IMR-90 (cell line): ENCODE measurements at regions not wholly inside any gene's neighbourhood (a gene's known extent, or its start where the extent isn't known, plus 50 kb on each side); places are given as distances from the start of the nearest gene placed in this dataset.
A peak's percentile ranks its signal among the peaks of the same experiment; 100 is the strongest.

Experiments used
- ATAC-seq: fragments of 200-7000 bp; cut with Tn5 transposase; 2 replicates; pipeline ENCODE4 v1.9.1; 2020; ENCODE audit warnings: low read depth, mild to moderate bottlenecking, moderate library complexity
- BruUV-seq: library from RNA; stranded (reverse); fragments of 400-500 nt; replicated peaks from 2 replicates; lab custom pipeline; 2021; lab: Mats Ljungman, UMichigan
- CTCF ChIA-PET: fragments of 300-600 bp; formaldehyde crosslinking; extraction: SDS; loops from one replicate; lab custom pipeline; 2021; ENCODE audit warnings: antibody characterized with exemption; lab: Yijun Ruan, JAX
- POLR2A ChIA-PET: fragments of 300-600 bp; sonication (Branson Sonifier 250); formaldehyde crosslinking; loops from one replicate; lab custom pipeline; 2022; ENCODE audit warnings: antibody characterized with exemption; ENCODE audit not compliant: unreplicated experiment; lab: Charles Lee
- DNase-seq: peaks from one replicate; pipeline ENCODE4 v3.0.0; 2013
- H2AFZ ChIP-seq: replicated peaks from 2 replicates; pipeline ENCODE3; 2013; ENCODE audit warnings: low read length, mild to moderate bottlenecking; ENCODE audit not compliant: poor library complexity
- H2AK5ac ChIP-seq: 2 replicates; pipeline ENCODE4 v1.6.1; 2013; ENCODE audit warnings: low read depth, low read length, inconsistent platforms
- H2AK9ac ChIP-seq: replicated peaks from 2 replicates; pipeline ENCODE3; 2013; ENCODE audit warnings: mild to moderate bottlenecking, low read depth, low read length, moderate library complexity; ENCODE audit not compliant: poor library complexity
- H2BK120ac ChIP-seq: 2 replicates; pipeline ENCODE4 v1.6.1; 2013; ENCODE audit warnings: low read depth, low read length, inconsistent platforms
- H2BK15ac ChIP-seq: 3 replicates; pipeline ENCODE4 v1.6.1; 2013; ENCODE audit warnings: low read depth, low read length, inconsistent platforms
- H2BK20ac ChIP-seq: 2 replicates; pipeline ENCODE4 v1.6.1; 2013; ENCODE audit warnings: low read depth, mild to moderate bottlenecking, inconsistent platforms, low read length, moderate library complexity
- H2BK5ac ChIP-seq: 2 replicates; pipeline ENCODE4 v1.6.1; 2013; ENCODE audit warnings: mild to moderate bottlenecking, low read depth, low read length, inconsistent platforms; ENCODE audit not compliant: poor library complexity, severe bottlenecking
- H3K14ac ChIP-seq: replicated peaks from 2 replicates; pipeline ENCODE4 v1.6.1; 2013; ENCODE audit warnings: low read depth, low read length, inconsistent platforms
- H3K18ac ChIP-seq: 2 replicates; pipeline ENCODE4 v1.6.1; 2013; ENCODE audit warnings: low read depth, low read length, control low read depth
- H3K23ac ChIP-seq: 2 replicates; pipeline ENCODE4 v1.6.1; 2013; ENCODE audit warnings: low read depth, low read length, inconsistent platforms
- H3K27ac ChIP-seq: 2 replicates; pipeline ENCODE4 v1.5.1; 2013; ENCODE audit warnings: mild to moderate bottlenecking, control low read depth, low read length; ENCODE audit not compliant: insufficient read depth
- H3K27me3 ChIP-seq: 2 replicates; pipeline ENCODE4 v1.6.1; 2013; ENCODE audit warnings: low read length; ENCODE audit not compliant: control insufficient read depth, insufficient read depth
- H3K36me3 ChIP-seq: 2 replicates; pipeline ENCODE4 v1.6.1; 2013; ENCODE audit warnings: low read length, mixed read lengths; ENCODE audit not compliant: control insufficient read depth, insufficient read depth
- H3K4ac ChIP-seq: 2 replicates; pipeline ENCODE4 v1.6.1; 2013; ENCODE audit warnings: low read depth, low read length, inconsistent platforms
- H3K4me1 ChIP-seq: 2 replicates; pipeline ENCODE4 v1.6.1; 2013; ENCODE audit warnings: low read length, mixed read lengths; ENCODE audit not compliant: control insufficient read depth, insufficient read depth
- H3K4me2 ChIP-seq: 2 replicates; pipeline ENCODE4 v1.6.1; 2013; ENCODE audit warnings: low read depth, mild to moderate bottlenecking, control low read depth, low read length, moderate library complexity
- H3K4me3 ChIP-seq: 2 replicates; pipeline ENCODE4 v1.5.1; 2013; ENCODE audit warnings: low read depth, mild to moderate bottlenecking, control low read depth, low read length, moderate library complexity; ENCODE audit not compliant: insufficient read depth
- H3K56ac ChIP-seq: 2 replicates; pipeline ENCODE4 v1.6.1; 2013; ENCODE audit warnings: low read length, inconsistent platforms; ENCODE audit not compliant: insufficient read depth; ENCODE audit errors: extremely low read depth
- H3K79me1 ChIP-seq, 2 experiments: 2 replicates each; pipeline ENCODE4 v1.6.1; 2013; ENCODE audit warnings: low read length in 2 of 2, inconsistent platforms in 1 of 2, low read depth in 1 of 2
- H3K9ac ChIP-seq: 2 replicates; pipeline ENCODE4 v1.6.1; 2013; ENCODE audit warnings: low read depth, low read length, control low read depth
- H3K9me1 ChIP-seq: 2 replicates; pipeline ENCODE4 v1.6.1; 2013; ENCODE audit warnings: low read length, inconsistent platforms; ENCODE audit not compliant: insufficient read depth
- H3K9me3 ChIP-seq: 2 replicates; pipeline ENCODE4 v1.6.1; 2013; ENCODE audit warnings: low read length; ENCODE audit not compliant: control insufficient read depth, insufficient read depth
- H4K20me1 ChIP-seq: 2 replicates; pipeline ENCODE4 v1.6.1; 2013; ENCODE audit warnings: low read length, inconsistent platforms; ENCODE audit not compliant: insufficient read depth
- H4K5ac ChIP-seq: 2 replicates; pipeline ENCODE4 v1.6.1; 2013; ENCODE audit warnings: mild to moderate bottlenecking, low read depth, low read length, control low read depth
- H4K8ac ChIP-seq, 2 experiments: 2 replicates each; pipeline ENCODE4 v1.6.1; 2013; ENCODE audit warnings: low read depth in 2 of 2, low read length in 2 of 2, control low read depth in 1 of 2, inconsistent platforms in 1 of 2
- H4K91ac ChIP-seq: 2 replicates; pipeline ENCODE4 v1.6.1; 2013; ENCODE audit warnings: low read depth, low read length, inconsistent platforms; ENCODE audit not compliant: insufficient read depth
- CEBPB ChIP-seq: IDR thresholded peaks from 2 replicates; pipeline ENCODE4 v1.6.1; 2012; ENCODE audit warnings: low read depth, low read length, improper control_type of control experiment
- CTCF ChIP-seq: conservative IDR thresholded peaks from 2 replicates; pipeline ENCODE4 v1.5.1; 2012; ENCODE audit warnings: mild to moderate bottlenecking, low read depth, low read length, improper control_type of control experiment
- ELK1 ChIP-seq: fragments of 150-350 bp; IDR thresholded peaks from 2 replicates; pipeline ENCODE4 v1.6.1; 2016; ENCODE audit warnings: low read depth, mild to moderate bottlenecking, low read length, moderate library complexity, borderline replicate concordance
- MAFK ChIP-seq: IDR thresholded peaks from 2 replicates; pipeline ENCODE4 v1.6.1; 2012; ENCODE audit warnings: low read depth, low read length, improper control_type of control experiment
- MXI1 ChIP-seq: IDR thresholded peaks from 2 replicates; pipeline ENCODE4 v1.6.1; 2012; ENCODE audit warnings: low read depth, mild to moderate bottlenecking, low read length, moderate library complexity, borderline replicate concordance
- RAD21 ChIP-seq: IDR thresholded peaks from 2 replicates; pipeline ENCODE4 v1.6.1; 2012; ENCODE audit warnings: low read length, improper control_type of control experiment
- RCOR1 ChIP-seq: IDR thresholded peaks from 2 replicates; pipeline ENCODE4 v1.6.1; 2012; ENCODE audit warnings: mild to moderate bottlenecking, low read length, improper control_type of control experiment; ENCODE audit not compliant: insufficient replicate concordance
- SMC3 ChIP-seq: fragments of 150-350 bp; IDR thresholded peaks from 2 replicates; pipeline ENCODE4 v1.6.1; 2016; ENCODE audit warnings: low read depth, mild to moderate bottlenecking, antibody characterized with exemption, low read length, moderate library complexity
- WGBS, 2 experiments: methylation state at CpG; one replicate each; pipeline versions ENCODE4 v1.1.5 to v1.1.7; 2013; ENCODE audit warnings: missing lambda C conversion rate in 2 of 2; ENCODE audit not compliant: insufficient read length in 1 of 2; ENCODE audit errors: extremely low coverage in 2 of 2; 5-methylcytosine and 5-hydroxymethylcytosine counted together
- dilution Hi-C: fragments of 300-500 bp; cut with HindIII; formaldehyde crosslinking; loops from one replicate; pipeline ENCODE4 v1.14.3; 2018; ENCODE audit warnings: low sequenced_read_pairs; ENCODE audit not compliant: unreplicated experiment
- in situ Hi-C: fragments of 300-500 bp; cut with MboI; formaldehyde crosslinking; loops from 3 replicates; pipeline ENCODE4 v1.14.3; 2019; ENCODE audit warnings: low sequenced_read_pairs, inconsistent platforms, mixed read lengths
- intact Hi-C: fragments of 100-400 bp; cut with micrococcal nuclease; formaldehyde crosslinking; loops from 2 replicates; pipeline ENCODE4 v1.10.0; 2022

- Histone ChIP-seq H3K79me1 (no peaks in the 10 kb centered on the region), H3K23ac (no peak overlapping the region), H2BK15ac (no peak overlapping the region), H3K9ac (no peak overlapping the region), H4K91ac (no peak overlapping the region), H3K9me1 (no peaks in the 10 kb centered on the region), H3K14ac (no peak overlapping the region), H4K5ac (no peak overlapping the region), H4K20me1 (no peaks in the 10 kb centered on the region), H2BK120ac (no peak overlapping the region), H3K4me3 (no peak overlapping the region), H3K4me2 (no peak overlapping the region), H3K9me3 (no peaks in the 10 kb centered on the region), H3K36me3 (no peaks in the 10 kb centered on the region), H2AK5ac (no peak overlapping the region), H4K8ac (no peak overlapping the region), H3K4ac (no peak overlapping the region), H3K56ac (no peak overlapping the region), H2BK20ac (no peak overlapping the region), H3K18ac (no peak overlapping the region), H3K4me1 (no peaks in the 10 kb centered on the region), H3K27ac (no peak overlapping the region), H2BK5ac (peak overlapping the region; percentile 65), H2AFZ (no peak overlapping the region), H3K27me3 (peaks cover 26% of the 10 kb centered on the region), H2AK9ac (no peak overlapping the region)
- WGBS, 2 experiments: 45% methylated on average over 2 of the region's 9 CpGs; no CpG with 5 or more reads in 1 of the 2 experiments
- DNase-seq (no peak), ATAC-seq (no peak)
- in situ Hi-C loops (no loop called here), dilution Hi-C loops (no loop called here), intact Hi-C loops (no loop called here)
- BruUV-seq: no TSS peak
- CTCF ChIA-PET: no interaction called here
- no peak for TF ChIP-seq MAFK
- TF ChIP-seq CTCF: no peak
- no peak for TF ChIP-seq RAD21
- no peak for TF ChIP-seq RCOR1
- no peak for TF ChIP-seq SMC3
- no peak for TF ChIP-seq ELK1
- TF ChIP-seq CEBPB: no peak
- TF ChIP-seq MXI1: no peak
- POLR2A ChIA-PET: no interaction called here
These were observed 111.6 kb downstream of the FAM53A start for GRCh38 chr4:1572521-1572920.
